GM23338 (cell line): ENCODE measurements at regions not wholly inside any gene's neighbourhood (a gene's known extent, or its start where the extent isn't known, plus 50 kb on each side); places are given as distances from the start of the nearest gene placed in this dataset.

Experiments
- ATAC-seq: fragments of 200-7000 bp; cut with Tn5 transposase; 3 replicates; pipeline ENCODE4 v1.9.1; 2020
- DNase-seq: peaks from one replicate; pipeline ENCODE4 v3.0.0-alpha.2; 2015; ENCODE audit warnings: low spot score
- H2AFZ ChIP-seq: fragments of 200-600 bp; sonication (generic); 2 replicates; pipeline ENCODE4 v1.8.0; 2016; ENCODE audit warnings: antibody characterized with exemption, mild to moderate bottlenecking, moderate library complexity
- H3F3A ChIP-seq: fragments of 200-600 bp; sonication (generic); replicated peaks from 2 replicates; pipeline ENCODE4 v1.8.0; 2017; ENCODE audit warnings: antibody characterized with exemption, mixed run types, low read depth
- H3K27ac ChIP-seq: fragments of 200-600 bp; sonication (generic); 2 replicates; pipeline ENCODE4 v1.6.1; 2016; ENCODE audit warnings: low read depth
- H3K27me3 ChIP-seq: fragments of 200-600 bp; sonication (generic); 2 replicates; pipeline ENCODE4 v1.8.0; 2016; ENCODE audit warnings: mild to moderate bottlenecking, mixed run types, moderate library complexity; ENCODE audit not compliant: insufficient read depth
- H3K36me3 ChIP-seq: fragments of 200-600 bp; sonication (generic); 2 replicates; pipeline ENCODE4 v1.8.0; 2016; ENCODE audit warnings: mild to moderate bottlenecking; ENCODE audit not compliant: insufficient read depth
- H3K4me1 ChIP-seq: fragments of 200-600 bp; sonication (generic); 2 replicates; pipeline ENCODE4 v1.8.0; 2016; ENCODE audit warnings: mild to moderate bottlenecking, moderate library complexity; ENCODE audit not compliant: insufficient read depth
- H3K4me2 ChIP-seq: fragments of 200-600 bp; sonication (generic); 2 replicates; pipeline ENCODE4 v1.7.1; 2017; ENCODE audit warnings: mixed run types
- H3K4me3 ChIP-seq: fragments of 200-600 bp; sonication (generic); 2 replicates; pipeline ENCODE4 v1.6.1; 2016; ENCODE audit warnings: mixed run types
- H3K79me2 ChIP-seq: fragments of 200-600 bp; sonication (generic); replicated peaks from 2 replicates; pipeline ENCODE4 v1.8.0; 2017; ENCODE audit warnings: mild to moderate bottlenecking; ENCODE audit not compliant: insufficient read depth
- H3K9me2 ChIP-seq: fragments of 200-600 bp; sonication (generic); 2 replicates; pipeline ENCODE4 v1.8.0; 2017; ENCODE audit not compliant: insufficient read depth
- H4K20me1 ChIP-seq: fragments of 200-600 bp; sonication (generic); replicated peaks from 2 replicates; pipeline ENCODE4 v1.8.0; 2017; ENCODE audit warnings: mild to moderate bottlenecking; ENCODE audit not compliant: insufficient read depth
- H3K27ac Mint-ChIP-seq: 2 replicates; pipeline ENCODE4 v1.8.0; 2020; ENCODE audit warnings: inconsistent platforms, mild to moderate bottlenecking, moderate library complexity, mixed read lengths
- H3K27me3 Mint-ChIP-seq: 3 replicates; pipeline ENCODE4 v1.8.0; 2022; ENCODE audit warnings: low read depth, mild to moderate bottlenecking, moderate library complexity, mixed read lengths, inconsistent platforms; ENCODE audit not compliant: insufficient read depth, poor library complexity
- H3K36me3 Mint-ChIP-seq: 3 replicates; pipeline ENCODE4 v1.8.0; 2021; ENCODE audit warnings: low read depth, mild to moderate bottlenecking, inconsistent platforms, moderate library complexity, mixed read lengths
- H3K4me1 Mint-ChIP-seq: 3 replicates; pipeline ENCODE4 v1.8.0; 2020; ENCODE audit warnings: mild to moderate bottlenecking, inconsistent platforms, mixed read lengths
- H3K4me3 Mint-ChIP-seq: 3 replicates; pipeline ENCODE4 v1.8.0; 2021; ENCODE audit warnings: moderate library complexity, mild to moderate bottlenecking, inconsistent platforms, mixed read lengths
- H3K9me3 Mint-ChIP-seq: 3 replicates; pipeline ENCODE4 v1.8.0; 2020; ENCODE audit warnings: moderate library complexity, mild to moderate bottlenecking, inconsistent platforms, mixed read lengths
- CREB1 ChIP-seq: fragments of 250-450 bp; sonication (Bioruptor Pico); IDR thresholded peaks from 2 replicates; pipeline ENCODE4 v1.5.0; 2020; ENCODE audit warnings: low read depth, mild to moderate bottlenecking, moderate library complexity
- ETS1 ChIP-seq: IDR thresholded peaks from 2 replicates; pipeline ENCODE4 v1.6.1; 2016; ENCODE audit warnings: antibody characterized with exemption
- EZH2 ChIP-seq: fragments of 200-600 bp; sonication (generic); IDR thresholded peaks from one replicate; pipeline ENCODE4 v1.8.0; 2017; ENCODE audit warnings: antibody characterized with exemption, mild to moderate bottlenecking, low read depth; ENCODE audit not compliant: unreplicated experiment
- EZH2phosphoT487 ChIP-seq: fragments of 200-600 bp; sonication (generic); IDR thresholded peaks from one replicate; pipeline ENCODE4 v1.8.1; 2018; ENCODE audit warnings: antibody characterized with exemption; ENCODE audit not compliant: unreplicated experiment
- JUNB ChIP-seq: IDR thresholded peaks from one replicate; pipeline ENCODE4 v1.6.1; 2016; ENCODE audit warnings: antibody characterized with exemption; ENCODE audit not compliant: unreplicated experiment
- NANOG ChIP-seq: IDR thresholded peaks from 2 replicates; pipeline ENCODE4 v1.6.1; 2016; ENCODE audit warnings: antibody characterized with exemption, borderline replicate concordance
- POLR2AphosphoS5 ChIP-seq: IDR thresholded peaks from 2 replicates; pipeline ENCODE4 v1.6.1; 2016; ENCODE audit warnings: antibody characterized with exemption, low read depth
- STAT1 ChIP-seq: IDR thresholded peaks from one replicate; pipeline ENCODE4 v1.6.1; 2016; ENCODE audit warnings: antibody characterized with exemption; ENCODE audit not compliant: unreplicated experiment
- ZNF114 ChIP-seq: fragments of 250-450 bp; sonication (Bioruptor Pico); IDR thresholded peaks from 2 replicates; pipeline ENCODE4 v1.5.0; 2020; ENCODE audit warnings: mild to moderate bottlenecking, moderate library complexity
- TF ChIP-seq, protein P1 (sequence below): IDR thresholded peaks from one replicate; pipeline ENCODE4 v1.6.1; 2018; ENCODE audit warnings: antibody characterized with exemption; ENCODE audit not compliant: unreplicated experiment
- TF ChIP-seq, protein P2 (sequence below), 2 experiments: fragments of 200-600 bp in 1 of 2; sonication (generic) in 1 of 2; conservative IDR thresholded peaks; 2 replicates each; pipeline versions ENCODE4 v1.5.1 to v1.6.1; 2016 to 2017; ENCODE audit warnings: antibody characterized with exemption in 2 of 2, low read depth in 2 of 2, mild to moderate bottlenecking in 2 of 2, moderate library complexity in 1 of 2

GRCh38 chr10:118838364-118838763 lies 83.6 kb upstream of the CACUL1 start:
- no peak for ATAC-seq
- Histone ChIP-seq H3K36me3 (no peaks in the 10 kb centered on the region), H3K79me2 (no peaks in the 10 kb centered on the region), H3K4me3 (no peak overlapping the region), H3F3A (no peaks in the 10 kb centered on the region), H2AFZ (no peak overlapping the region), H4K20me1 (no peaks in the 10 kb centered on the region), H3K9me2 (no peaks in the 10 kb centered on the region; the same call in 1 of the 2 replicates), H3K4me2 (no peak overlapping the region), H3K27ac (no peak overlapping the region), H3K27me3 (no peaks in the 10 kb centered on the region), H3K4me1 (no peaks in the 10 kb centered on the region)
- Mint-ChIP-seq H3K27me3 (peaks cover 4% of the 10 kb centered on the region), H3K27ac (no peak overlapping the region), H3K36me3 (no peaks in the 10 kb centered on the region; the same call in 2 of the 3 replicates), H3K4me1 (peaks cover 5% of the 10 kb centered on the region), H3K9me3 (peaks cover 2% of the 10 kb centered on the region; the same call in 1 of the 3 replicates), H3K4me3 (no peak overlapping the region)
- no peak for TF ChIP-seq ZNF114 (CRISPR knock-in tag)
- no peak for TF ChIP-seq NANOG
- DNase-seq, result no peak

- Histone ChIP-seq H3K79me2 (no peaks in the 10 kb centered on the region), H2AFZ (no peak overlapping the region), H4K20me1 (no peaks in the 10 kb centered on the region), H3K27me3 (no peaks in the 10 kb centered on the region), H3F3A (no peaks in the 10 kb centered on the region), H3K27ac (no peak overlapping the region), H3K36me3 (no peaks in the 10 kb centered on the region), H3K4me3 (no peak overlapping the region), H3K9me2 (no peaks in the 10 kb centered on the region), H3K4me1 (no peaks in the 10 kb centered on the region), H3K4me2 (no peak overlapping the region)
- no peak overlapping the region for H3K27ac Mint-ChIP-seq
- peaks cover 2% of the 10 kb centered on the region; the same call in 1 of the 3 replicates for H3K9me3 Mint-ChIP-seq
- peaks cover 5% of the 10 kb centered on the region for H3K4me1 Mint-ChIP-seq
- no peak for DNase-seq
- H3K27me3 Mint-ChIP-seq, result peaks cover 5% of the 10 kb centered on the region
- H3K4me3 Mint-ChIP-seq, result no peak overlapping the region
- no peak for ATAC-seq
- no peaks in the 10 kb centered on the region; the same call in 2 of the 3 replicates for H3K36me3 Mint-ChIP-seq
- TF ChIP-seq CREB1, result no peak
- TF ChIP-seq, protein P1, sequence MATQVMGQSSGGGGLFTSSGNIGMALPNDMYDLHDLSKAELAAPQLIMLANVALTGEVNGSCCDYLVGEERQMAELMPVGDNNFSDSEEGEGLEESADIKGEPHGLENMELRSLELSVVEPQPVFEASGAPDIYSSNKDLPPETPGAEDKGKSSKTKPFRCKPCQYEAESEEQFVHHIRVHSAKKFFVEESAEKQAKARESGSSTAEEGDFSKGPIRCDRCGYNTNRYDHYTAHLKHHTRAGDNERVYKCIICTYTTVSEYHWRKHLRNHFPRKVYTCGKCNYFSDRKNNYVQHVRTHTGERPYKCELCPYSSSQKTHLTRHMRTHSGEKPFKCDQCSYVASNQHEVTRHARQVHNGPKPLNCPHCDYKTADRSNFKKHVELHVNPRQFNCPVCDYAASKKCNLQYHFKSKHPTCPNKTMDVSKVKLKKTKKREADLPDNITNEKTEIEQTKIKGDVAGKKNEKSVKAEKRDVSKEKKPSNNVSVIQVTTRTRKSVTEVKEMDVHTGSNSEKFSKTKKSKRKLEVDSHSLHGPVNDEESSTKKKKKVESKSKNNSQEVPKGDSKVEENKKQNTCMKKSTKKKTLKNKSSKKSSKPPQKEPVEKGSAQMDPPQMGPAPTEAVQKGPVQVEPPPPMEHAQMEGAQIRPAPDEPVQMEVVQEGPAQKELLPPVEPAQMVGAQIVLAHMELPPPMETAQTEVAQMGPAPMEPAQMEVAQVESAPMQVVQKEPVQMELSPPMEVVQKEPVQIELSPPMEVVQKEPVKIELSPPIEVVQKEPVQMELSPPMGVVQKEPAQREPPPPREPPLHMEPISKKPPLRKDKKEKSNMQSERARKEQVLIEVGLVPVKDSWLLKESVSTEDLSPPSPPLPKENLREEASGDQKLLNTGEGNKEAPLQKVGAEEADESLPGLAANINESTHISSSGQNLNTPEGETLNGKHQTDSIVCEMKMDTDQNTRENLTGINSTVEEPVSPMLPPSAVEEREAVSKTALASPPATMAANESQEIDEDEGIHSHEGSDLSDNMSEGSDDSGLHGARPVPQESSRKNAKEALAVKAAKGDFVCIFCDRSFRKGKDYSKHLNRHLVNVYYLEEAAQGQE, result no peak
- TF ChIP-seq NANOG, result no peak
- no peak for TF ChIP-seq EZH2
- TF ChIP-seq POLR2AphosphoS5, result no peak
- TF ChIP-seq STAT1, result no peak
- no peak for TF ChIP-seq ETS1
- TF ChIP-seq, protein P2, sequence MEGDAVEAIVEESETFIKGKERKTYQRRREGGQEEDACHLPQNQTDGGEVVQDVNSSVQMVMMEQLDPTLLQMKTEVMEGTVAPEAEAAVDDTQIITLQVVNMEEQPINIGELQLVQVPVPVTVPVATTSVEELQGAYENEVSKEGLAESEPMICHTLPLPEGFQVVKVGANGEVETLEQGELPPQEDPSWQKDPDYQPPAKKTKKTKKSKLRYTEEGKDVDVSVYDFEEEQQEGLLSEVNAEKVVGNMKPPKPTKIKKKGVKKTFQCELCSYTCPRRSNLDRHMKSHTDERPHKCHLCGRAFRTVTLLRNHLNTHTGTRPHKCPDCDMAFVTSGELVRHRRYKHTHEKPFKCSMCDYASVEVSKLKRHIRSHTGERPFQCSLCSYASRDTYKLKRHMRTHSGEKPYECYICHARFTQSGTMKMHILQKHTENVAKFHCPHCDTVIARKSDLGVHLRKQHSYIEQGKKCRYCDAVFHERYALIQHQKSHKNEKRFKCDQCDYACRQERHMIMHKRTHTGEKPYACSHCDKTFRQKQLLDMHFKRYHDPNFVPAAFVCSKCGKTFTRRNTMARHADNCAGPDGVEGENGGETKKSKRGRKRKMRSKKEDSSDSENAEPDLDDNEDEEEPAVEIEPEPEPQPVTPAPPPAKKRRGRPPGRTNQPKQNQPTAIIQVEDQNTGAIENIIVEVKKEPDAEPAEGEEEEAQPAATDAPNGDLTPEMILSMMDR (conservative IDR thresholded peaks at IDR 0.05; ENCODE audit: low read depth in 2 of 2), result no peak
- TF ChIP-seq EZH2phosphoT487, result no peak
- TF ChIP-seq JUNB, result no peak
These were observed 84.6 kb upstream of the CACUL1 start for GRCh38 chr10:118839348-118839747.
